Spleen (tissue), 11 donors: ENCODE measurements at regions not wholly inside any gene's neighbourhood (a gene's known extent, or its start where the extent isn't known, plus 50 kb on each side); places are given as distances from the start of the nearest gene placed in this dataset.
A peak's percentile ranks its signal among the peaks of the same experiment; 100 is the strongest.

Source experiments
- DNase-seq: peaks from one replicate; pipeline ENCODE4 v3.0.0-alpha.2; 2020
- H3K27ac ChIP-seq, 8 donors: fragments of 200-600 bp; sonication (generic) in 7 of 8; 1 replicate in 4 of 8; 2 replicates in 4 of 8; pipeline versions ENCODE4 v1.5.0 to v1.8.0; 2016 to 2021; ENCODE audit warnings: inconsistent platforms in 4 of 8, mild to moderate bottlenecking in 4 of 8, moderate library complexity in 1 of 8
- H3K27me3 ChIP-seq, 7 donors: fragments of 200-600 bp; sonication (generic) in 6 of 7; replicated peaks in 1 of 7; 1 replicate in 4 of 7; 2 replicates in 3 of 7; pipeline versions ENCODE4 v1.5.0 to v1.8.0; 2016 to 2021; ENCODE audit warnings: inconsistent platforms in 3 of 7, mild to moderate bottlenecking in 1 of 7
- H3K36me3 ChIP-seq, 6 donors: fragments of 200-600 bp; sonication (generic) in 5 of 6; 1 replicate in 4 of 6; 2 replicates in 2 of 6; pipeline versions ENCODE4 v1.5.0 to v1.8.0; 2016 to 2021; ENCODE audit warnings: inconsistent platforms in 2 of 6
- H3K4me1 ChIP-seq, 6 donors: fragments of 200-600 bp; sonication (generic) in 5 of 6; 1 replicate in 3 of 6; 2 replicates in 3 of 6; pipeline versions ENCODE4 v1.5.0 to v1.8.0; 2016 to 2021; ENCODE audit warnings: inconsistent platforms in 3 of 6
- H3K4me3 ChIP-seq, 8 donors: fragments of 200-600 bp; sonication (generic) in 7 of 8; 1 replicate in 4 of 8; 2 replicates in 4 of 8; pipeline versions ENCODE4 v1.5.0 to v1.8.0; 2016 to 2021; ENCODE audit warnings: inconsistent platforms in 4 of 8, mild to moderate bottlenecking in 4 of 8, moderate library complexity in 2 of 8
- H3K9me3 ChIP-seq, 8 donors: fragments of 200-600 bp; sonication (generic) in 7 of 8; 1 replicate in 4 of 8; 2 replicates in 4 of 8; pipeline versions ENCODE4 v1.5.0 to v1.8.0; 2016 to 2021; ENCODE audit warnings: inconsistent platforms in 4 of 8
- CTCF ChIP-seq, 11 experiments: fragments of 200-600 bp in 7 of 11; fragments of 450-650 bp in 4 of 11; sonication (generic) in 4 of 11; IDR thresholded peaks in 8 of 11; conservative IDR thresholded peaks in 3 of 11; 1 replicate in 7 of 11; 2 replicates in 4 of 11; pipeline versions ENCODE4 v1.4.0 to v1.8.0; 2016 to 2021; ENCODE audit warnings: antibody characterized with exemption in 11 of 11, inconsistent platforms in 4 of 11, mild to moderate bottlenecking in 1 of 11
- POLR2A ChIP-seq, 3 donors: fragments of 450-650 bp; IDR thresholded peaks; one replicate each; pipeline ENCODE4 v1.5.1; 2017; ENCODE audit warnings: antibody characterized with exemption in 3 of 3, mild to moderate bottlenecking in 1 of 3
- POLR2AphosphoS5 ChIP-seq, 3 donors: sonication (generic); formaldehyde crosslinking; IDR thresholded peaks; one replicate each; pipeline ENCODE4 v1.5.1; 2017; ENCODE audit warnings: antibody characterized with exemption in 3 of 3
- WGBS, 5 donors: extraction: QIAGEN DNeasy Blood & Tissue Kit in 3 of 5; methylation state at CpG; one replicate each; pipeline versions ENCODE4 v1.1.5 to v1.1.7; 2013 to 2018; 5-methylcytosine and 5-hydroxymethylcytosine counted together
- intact Hi-C: fragments of 100-400 bp; cut with DNase I; formaldehyde crosslinking; loops from one replicate; pipeline ENCODE4 v1.15.0; 2023; ENCODE audit warnings: low total_unique reads
- donor health status: healthy with polysubstance abuse.
- donor health status: DM: no; HTN: no; CAD: no; lungs with moderate emphysema.
- donor health status: DM: no; HTN: no; CAD: no.
- donor health status: Bipolar disorder and iron deficiency.
- donor health status: healthy.
- donor health status: DM: no; HTN: no; CAD: no.
- donor health status: DM: yes; HTN: yes; CAD: no.

GRCh38 chr18:1624612-1625011, 719.9 kb downstream of the ADCYAP1 start:
- Histone ChIP-seq H3K4me3 (no peak overlapping the region), H3K4me1 (no peaks in the 10 kb centered on the region), H3K36me3 (no peaks in the 10 kb centered on the region), H3K27ac (no peak overlapping the region), H3K27me3 (peaks cover 0 to 3% (median 0%) of the 10 kb centered on the region in 7 donors), H3K9me3 (no peaks in the 10 kb centered on the region)
- WGBS, 5 donors: 69 to 87% (median 81%) methylated on average over 2 of the region's 2 CpGs
- TF ChIP-seq CTCF (IDR thresholded peaks at IDR 0.05 in 8 of 11, conservative IDR thresholded peaks at IDR 0.05 in 3 of 11) (no peak), POLR2AphosphoS5 (IDR thresholded peaks at IDR 0.05) (no peak), POLR2A (IDR thresholded peaks at IDR 0.05) (no peak)
- no peak for DNase-seq
- intact Hi-C loops: no loop called here

DNA sequence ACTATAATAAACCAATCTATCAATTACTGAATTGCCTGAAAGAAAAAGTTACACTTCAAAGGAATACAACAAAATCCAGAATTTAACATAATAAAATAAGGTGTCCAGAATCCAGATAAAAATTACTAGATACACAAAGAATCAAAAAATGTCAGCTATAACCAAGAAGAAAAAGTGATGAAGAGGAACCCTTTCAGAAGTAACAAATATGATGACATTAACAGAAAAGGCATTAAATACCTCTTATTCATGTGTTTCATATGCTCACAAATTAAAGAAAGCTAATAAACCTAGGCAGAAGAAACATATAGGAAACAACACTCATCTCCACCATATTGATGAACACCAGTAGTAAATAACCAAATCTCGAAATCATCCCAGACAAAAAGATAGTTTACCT, 722.8 kb downstream of the ADCYAP1 start:
- WGBS, 5 donors: 49 to 70% (median 60%) methylated on average over 1 of the region's 1 CpG
- H3K4me3 ChIP-seq: no peak overlapping the region
- peaks cover 0 to 15% (median 0%) of the 10 kb centered on the region in 8 donors for H3K9me3 ChIP-seq
- H3K4me1 ChIP-seq: no peaks in the 10 kb centered on the region
- intact Hi-C loops: no loop called here
- TF ChIP-seq POLR2A (IDR thresholded peaks at IDR 0.05) (no peak), CTCF (IDR thresholded peaks at IDR 0.05 in 8 of 11, conservative IDR thresholded peaks at IDR 0.05 in 3 of 11) (no peak), POLR2AphosphoS5 (IDR thresholded peaks at IDR 0.05) (no peak)
- peaks cover 0 to 3% (median 0%) of the 10 kb centered on the region in 7 donors for H3K27me3 ChIP-seq
- no peaks in the 10 kb centered on the region for H3K36me3 ChIP-seq
- no peak overlapping the region for H3K27ac ChIP-seq
- no peak for DNase-seq

DNA sequence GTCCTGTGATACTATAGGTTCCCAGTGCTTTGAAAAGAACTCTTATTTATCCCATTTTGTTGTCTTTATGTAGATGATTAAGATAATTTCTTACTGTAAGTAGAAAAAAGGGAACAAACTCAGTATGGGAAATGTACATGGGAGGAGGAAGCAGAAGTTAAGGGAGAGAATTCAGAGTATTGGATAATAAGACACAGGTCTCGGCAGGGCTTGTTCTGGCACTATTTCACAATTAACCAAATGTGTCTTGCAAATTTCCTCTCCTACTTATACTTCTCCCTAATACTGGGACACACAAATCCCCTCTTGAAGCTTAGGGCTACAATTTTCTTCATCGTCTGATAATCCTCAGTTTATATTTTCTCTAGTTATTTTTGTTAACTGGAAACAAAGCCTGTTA, 744.0 kb downstream of the ADCYAP1 start:
- no peaks in the 10 kb centered on the region for H3K27me3 ChIP-seq
- peak overlapping the region in 4 of 8 donors; percentile 15 to 74 (median 62) for H3K27ac ChIP-seq
- intact Hi-C loops: no loop called here
- no peak for DNase-seq
- H3K36me3 ChIP-seq: no peaks in the 10 kb centered on the region
- TF ChIP-seq CTCF (IDR thresholded peaks at IDR 0.05 in 8 of 11, conservative IDR thresholded peaks at IDR 0.05 in 3 of 11) (no peak), POLR2AphosphoS5 (IDR thresholded peaks at IDR 0.05) (no peak), POLR2A (IDR thresholded peaks at IDR 0.05) (no peak)
- H3K9me3 ChIP-seq: no peaks in the 10 kb centered on the region
- WGBS, 5 donors: 23 to 65% (median 37%) methylated on average over 2 of the region's 2 CpGs
- H3K4me1 ChIP-seq: peaks cover 0 to 5% (median 0%) of the 10 kb centered on the region in 6 donors
- H3K4me3 ChIP-seq: no peak overlapping the region

- no peak overlapping the region for H3K4me3 ChIP-seq
- peaks cover 0 to 5% (median 0%) of the 10 kb centered on the region in 6 donors for H3K4me1 ChIP-seq
- intact Hi-C loops: no loop called here
- H3K27me3 ChIP-seq: no peaks in the 10 kb centered on the region
- TF ChIP-seq POLR2AphosphoS5 (IDR thresholded peaks at IDR 0.05): no peak
- no peak for TF ChIP-seq CTCF (IDR thresholded peaks at IDR 0.05 in 8 of 11, conservative IDR thresholded peaks at IDR 0.05 in 3 of 11)
- TF ChIP-seq POLR2A (IDR thresholded peaks at IDR 0.05): no peak
- no peak overlapping the region for H3K27ac ChIP-seq
- H3K36me3 ChIP-seq: no peaks in the 10 kb centered on the region
- no peaks in the 10 kb centered on the region for H3K9me3 ChIP-seq
- WGBS, 5 donors: 58 to 76% (median 64%) methylated on average over 2 of the region's 2 CpGs
- no peak for DNase-seq
Measured at GRCh38 chr18:1652018-1652417, 747.3 kb downstream of the ADCYAP1 start.
